GM12878 (cell line): ENCODE measurements at regions not wholly inside any gene's neighbourhood (a gene's known extent, or its start where the extent isn't known, plus 50 kb on each side); places are given as distances from the start of the nearest gene placed in this dataset.

ENCODE experiments used
- ATAC-seq: fragments of 200-7000 bp; cut with Tn5 transposase; 3 replicates; pipeline ENCODE4 v1.9.1; 2020; ENCODE audit warnings: mild to moderate bottlenecking, moderate library complexity
- BruUV-seq: library from RNA; stranded (reverse); fragments of 400-500 nt; replicated peaks from 2 replicates; lab custom pipeline; 2021; lab: Mats Ljungman, UMichigan
- CTCF ChIA-PET: fragments of 300-600 bp; sonication (Branson Sonifier 250); formaldehyde crosslinking; extraction: SDS; loops from one replicate; lab custom pipeline; 2021; ENCODE audit warnings: inconsistent platforms; lab: Yijun Ruan, JAX
- POLR2A ChIA-PET: fragments of 350-600 bp; formaldehyde crosslinking; extraction: SDS; loops from one replicate; lab custom pipeline; 2021; ENCODE audit warnings: inconsistent platforms; lab: Charles Lee
- RAD21 ChIA-PET: fragments of 300-600 bp; sonication (Branson Sonifier 250); formaldehyde crosslinking; loops from one replicate; lab custom pipeline; 2023; ENCODE audit warnings: antibody characterized with exemption; ENCODE audit not compliant: unreplicated experiment; lab: Charles Lee
- SMC1A ChIA-PET: fragments of 300-600 bp; sonication (Branson Sonifier 250); formaldehyde crosslinking; loops from one replicate; lab custom pipeline; 2023; ENCODE audit not compliant: unreplicated experiment, uncharacterized antibody; lab: Charles Lee
- DNase-seq: peaks from one replicate; pipeline ENCODE4 v3.0.0-alpha.2; 2011; ENCODE audit warnings: low read depth, low spot score
- FAIRE-seq: peaks from 3 replicates; lab custom pipeline; 2011; peaks lifted over from hg19 to GRCh38; lab: Jason Lieb, UNC
- H2AFZ ChIP-seq: 2 replicates; pipeline ENCODE4 v1.6.0; 2011; ENCODE audit warnings: low read depth, low read length, control low read depth; ENCODE audit not compliant: control insufficient read depth
- H3K27ac ChIP-seq: 2 replicates; pipeline ENCODE4 v1.5.1; 2011; ENCODE audit warnings: control low read depth; ENCODE audit not compliant: control insufficient read depth, insufficient read depth
- H3K27me3 ChIP-seq, 2 experiments: replicated peaks in 1 of 2; 2 replicates each; pipeline versions ENCODE4 v1.6.0 to v1.6.1; 2011; ENCODE audit warnings: low read length in 1 of 2; ENCODE audit not compliant: control insufficient read depth in 2 of 2, insufficient read depth in 2 of 2
- H3K36me3 ChIP-seq, 2 experiments: 2 replicates each; pipeline ENCODE4 v1.5.1; 2011; ENCODE audit warnings: low read length in 1 of 2; ENCODE audit not compliant: control insufficient read depth in 2 of 2, insufficient read depth in 2 of 2
- H3K4me1 ChIP-seq: 2 replicates; pipeline ENCODE4 v1.6.1; 2011; ENCODE audit warnings: mild to moderate bottlenecking, low read length, moderate library complexity, mixed read lengths; ENCODE audit not compliant: control insufficient read depth, insufficient read depth
- H3K4me2 ChIP-seq: 2 replicates; pipeline ENCODE4 v1.6.0; 2011; ENCODE audit warnings: control low read depth; ENCODE audit not compliant: control insufficient read depth, insufficient read depth
- H3K4me3 ChIP-seq: fragments of 200-600 bp; sonication (generic); 2 replicates; pipeline ENCODE4 v1.5.1; 2016
- H3K79me2 ChIP-seq: 2 replicates; pipeline ENCODE4 v1.6.0; 2011; ENCODE audit warnings: low read length; ENCODE audit not compliant: control insufficient read depth, insufficient read depth
- H3K9ac ChIP-seq: 2 replicates; pipeline ENCODE4 v1.8.0; 2011; ENCODE audit warnings: low read length, control low read depth, mixed read lengths; ENCODE audit not compliant: control insufficient read depth, insufficient read depth
- H3K9me3 ChIP-seq: replicated peaks from 3 replicates; pipeline ENCODE4 v1.5.1; 2011; ENCODE audit warnings: mild to moderate bottlenecking, low read length; ENCODE audit not compliant: control insufficient read depth, insufficient read depth
- H4K20me1 ChIP-seq: 2 replicates; pipeline ENCODE4 v1.6.0; 2011; ENCODE audit not compliant: control insufficient read depth, insufficient read depth
- ATF7 ChIP-seq: fragments of 450-650 bp; IDR thresholded peaks from 2 replicates; pipeline ENCODE4 v1.6.1; 2016; ENCODE audit warnings: low read depth, mild to moderate bottlenecking
- BCL11A ChIP-seq: IDR thresholded peaks from 2 replicates; pipeline ENCODE4 v1.6.1; 2011; ENCODE audit warnings: low read depth, low read length
- CBX3 ChIP-seq: fragments of 200-600 bp; sonication (generic); IDR thresholded peaks from 2 replicates; pipeline ENCODE4 v1.6.1; 2016; ENCODE audit warnings: low read depth, borderline replicate concordance
- CREB1 ChIP-seq: IDR thresholded peaks from 2 replicates; pipeline ENCODE4 v1.6.1; 2012; ENCODE audit warnings: low read depth, mild to moderate bottlenecking, inconsistent platforms
- DPF2 ChIP-seq: fragments of 450-650 bp; IDR thresholded peaks from 2 replicates; pipeline ENCODE4 v1.6.1; 2017; ENCODE audit warnings: mild to moderate bottlenecking
- EGR1 ChIP-seq, 2 experiments: IDR thresholded peaks; 1 replicate in 1 of 2; 2 replicates in 1 of 2; pipeline ENCODE4 v1.6.1; 2011 to 2012; ENCODE audit warnings: low read depth in 2 of 2, low read length in 2 of 2, borderline replicate concordance in 1 of 2, mild to moderate bottlenecking in 1 of 2, moderate library complexity in 1 of 2
- GABPA ChIP-seq: IDR thresholded peaks from 2 replicates; pipeline ENCODE4 v1.6.1; 2014; ENCODE audit warnings: antibody characterized with exemption, low read depth, mild to moderate bottlenecking, inconsistent platforms
- KAT2A ChIP-seq: conservative IDR thresholded peaks from 2 replicates; pipeline ENCODE4 v1.6.1; 2011; ENCODE audit warnings: low read depth, low read length; ENCODE audit not compliant: control insufficient read depth
- MEF2A ChIP-seq: IDR thresholded peaks from 2 replicates; pipeline ENCODE4 v1.6.1; 2011; ENCODE audit warnings: low read depth, mild to moderate bottlenecking, low read length, moderate library complexity; ENCODE audit not compliant: insufficient read depth
- MEF2B ChIP-seq: fragments of 450-650 bp; IDR thresholded peaks from 2 replicates; pipeline ENCODE4 v1.6.1; 2018; ENCODE audit warnings: mild to moderate bottlenecking, moderate library complexity; ENCODE audit not compliant: partially characterized antibody, poor library complexity, severe bottlenecking
- MXI1 ChIP-seq: fragments of 150-350 bp; IDR thresholded peaks from 2 replicates; pipeline ENCODE4 v1.6.1; 2011; ENCODE audit warnings: low read depth, mild to moderate bottlenecking, inconsistent platforms, low read length, improper control_type of control experiment
- RELA ChIP-seq: fragments of 450-650 bp; IDR thresholded peaks from 2 replicates; pipeline ENCODE4 v1.8.0; 2014; ENCODE audit warnings: borderline replicate concordance; ENCODE audit not compliant: partially characterized antibody
- YBX1 ChIP-seq: fragments of 450-650 bp; IDR thresholded peaks from 2 replicates; pipeline ENCODE4 v1.6.1; 2016; ENCODE audit warnings: antibody characterized with exemption
- ZBED1 ChIP-seq: IDR thresholded peaks from 2 replicates; pipeline ENCODE4 v1.6.1; 2016; ENCODE audit warnings: borderline replicate concordance
- ZNF217 ChIP-seq: fragments of 450-650 bp; IDR thresholded peaks from 2 replicates; pipeline ENCODE4 v1.6.1; 2017; ENCODE audit warnings: antibody characterized with exemption, mild to moderate bottlenecking
- WGBS: methylation state at CpG from one replicate; pipeline ENCODE4 v1.1.6; 2016; ENCODE audit warnings: low lambda C conversion rate; ENCODE audit not compliant: insufficient replicate concordance, insufficient coverage; ENCODE audit errors: missing lambda C conversion rate; 5-methylcytosine and 5-hydroxymethylcytosine counted together
- in situ Hi-C: fragments of 300-500 bp; cut with MboI; formaldehyde crosslinking; loops from 9 replicates; pipeline ENCODE4 v1.14.3; 2018; ENCODE audit warnings: mixed read lengths
- intact Hi-C: fragments of 100-400 bp; cut with micrococcal nuclease; formaldehyde crosslinking; loops from one replicate; pipeline ENCODE4 v1.14.2; 2022; ENCODE audit not compliant: unreplicated experiment
- TF ChIP-seq, protein P1 (sequence below): IDR thresholded peaks from 2 replicates; pipeline ENCODE4 v1.6.1; 2012; ENCODE audit warnings: low read length, inconsistent platforms
- TF ChIP-seq, protein P2 (sequence below): IDR thresholded peaks from 2 replicates; pipeline ENCODE4 v1.6.1; 2012; ENCODE audit warnings: low read depth, low read length, improper control_type of control experiment

DNA sequence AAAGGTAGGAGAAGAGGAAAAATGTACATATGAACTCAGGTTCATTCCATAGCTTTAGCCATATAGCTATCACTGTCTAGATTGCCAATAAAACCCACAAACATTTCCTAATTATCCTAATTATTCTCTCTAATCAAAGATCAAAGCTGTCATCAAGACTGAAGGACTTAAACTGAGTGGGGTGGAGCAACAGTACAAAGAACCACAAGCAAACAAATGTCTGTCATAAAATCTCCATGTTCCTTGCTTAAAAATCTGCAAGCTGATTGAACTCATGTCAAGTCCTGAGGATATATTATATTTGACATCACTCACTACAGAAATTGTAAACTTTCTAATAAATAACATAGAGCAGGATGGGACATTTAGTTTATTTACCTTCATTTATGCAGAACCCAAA is 315.9 kb downstream of the SNX13 start:
- in situ Hi-C loops = no loop called here
- Histone ChIP-seq H3K9ac (no peak overlapping the region), H3K4me1 (no peaks in the 10 kb centered on the region), H3K9me3 (no peaks in the 10 kb centered on the region), H3K36me3 (no peaks in the 10 kb centered on the region), H2AFZ (no peak overlapping the region), H4K20me1 (no peaks in the 10 kb centered on the region), H3K79me2 (no peaks in the 10 kb centered on the region), H3K4me3 (no peak overlapping the region), H3K4me2 (no peak overlapping the region), H3K27me3 (no peaks in the 10 kb centered on the region; a peak in 1 of 4 replicates), H3K27ac (no peak overlapping the region)
- CTCF ChIA-PET = interaction anchor here (1.5 kb wide), 1 partner anchor 17 kb away, joined by 6 read pairs; no protein-coding TSS in a partner anchor
- intact Hi-C loops = no loop called here
- TF ChIP-seq GABPA = no peak
- no peak for TF ChIP-seq ZNF217
- no peak for TF ChIP-seq YBX1
- TF ChIP-seq CBX3 = no peak
- TF ChIP-seq DPF2 = no peak
- TF ChIP-seq, protein P1, sequence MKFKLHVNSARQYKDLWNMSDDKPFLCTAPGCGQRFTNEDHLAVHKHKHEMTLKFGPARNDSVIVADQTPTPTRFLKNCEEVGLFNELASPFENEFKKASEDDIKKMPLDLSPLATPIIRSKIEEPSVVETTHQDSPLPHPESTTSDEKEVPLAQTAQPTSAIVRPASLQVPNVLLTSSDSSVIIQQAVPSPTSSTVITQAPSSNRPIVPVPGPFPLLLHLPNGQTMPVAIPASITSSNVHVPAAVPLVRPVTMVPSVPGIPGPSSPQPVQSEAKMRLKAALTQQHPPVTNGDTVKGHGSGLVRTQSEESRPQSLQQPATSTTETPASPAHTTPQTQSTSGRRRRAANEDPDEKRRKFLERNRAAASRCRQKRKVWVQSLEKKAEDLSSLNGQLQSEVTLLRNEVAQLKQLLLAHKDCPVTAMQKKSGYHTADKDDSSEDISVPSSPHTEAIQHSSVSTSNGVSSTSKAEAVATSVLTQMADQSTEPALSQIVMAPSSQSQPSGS = no peak
- no TSS peak for BruUV-seq
- SMC1A ChIA-PET = interaction anchor here (0.6 to 1.9 kb wide), 2 partner anchors 8 to 1361 kb away, joined by 3 to 10 read pairs; no protein-coding TSS in a partner anchor
- RAD21 ChIA-PET = no interaction called here
- no peak for DNase-seq
- no peak for ATAC-seq
- FAIRE-seq = no peak
- POLR2A ChIA-PET = no interaction called here

DNA sequence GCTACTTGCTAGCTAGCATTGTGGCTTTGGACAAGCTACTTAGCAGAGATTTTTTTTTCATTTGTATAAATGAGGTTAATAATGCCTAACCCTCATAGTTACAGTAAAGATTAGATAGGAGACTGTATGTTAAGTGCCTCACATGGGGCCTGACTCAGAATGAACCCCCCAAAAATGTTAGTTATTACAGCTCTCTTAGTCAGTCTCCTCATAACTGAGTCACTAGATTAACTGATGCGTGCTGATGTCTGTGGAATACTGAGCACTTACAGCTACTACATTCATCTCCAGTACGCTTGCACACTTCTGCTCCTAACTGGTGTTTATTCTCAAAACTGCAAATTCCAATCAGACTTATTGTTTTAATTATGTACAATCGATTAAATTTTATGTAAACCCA is 315.3 kb downstream of the SNX13 start:
- ATAC-seq (no peak), FAIRE-seq (no peak), DNase-seq (no peak)
- ChIA-PET POLR2A (no interaction called here), SMC1A (interaction anchor here (0.6 to 1.9 kb wide), 2 partner anchors 7 to 1361 kb away, joined by 3 to 10 read pairs; no protein-coding TSS in a partner anchor), CTCF (no interaction called here), RAD21 (no interaction called here)
- H3K36me3 ChIP-seq = no peaks in the 10 kb centered on the region
- intact Hi-C loops = no loop called here
- H3K27ac ChIP-seq = no peak overlapping the region
- TF ChIP-seq ZBED1 (no peak), MEF2B (no peak), MXI1 (no peak), RELA (no peak), CREB1 (no peak), ATF7 (no peak), MEF2A (no peak), EGR1 (IDR thresholded peaks at IDR 0.05; ENCODE audit: borderline replicate concordance in 1 of 2, low read depth in 2 of 2, low read length in 2 of 2) (no peak), BCL11A (no peak), KAT2A (no peak)
- TF ChIP-seq, protein P2, sequence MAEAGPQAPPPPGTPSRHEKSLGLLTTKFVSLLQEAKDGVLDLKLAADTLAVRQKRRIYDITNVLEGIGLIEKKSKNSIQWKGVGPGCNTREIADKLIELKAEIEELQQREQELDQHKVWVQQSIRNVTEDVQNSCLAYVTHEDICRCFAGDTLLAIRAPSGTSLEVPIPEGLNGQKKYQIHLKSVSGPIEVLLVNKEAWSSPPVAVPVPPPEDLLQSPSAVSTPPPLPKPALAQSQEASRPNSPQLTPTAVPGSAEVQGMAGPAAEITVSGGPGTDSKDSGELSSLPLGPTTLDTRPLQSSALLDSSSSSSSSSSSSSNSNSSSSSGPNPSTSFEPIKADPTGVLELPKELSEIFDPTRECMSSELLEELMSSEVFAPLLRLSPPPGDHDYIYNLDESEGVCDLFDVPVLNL = no peak
- TF ChIP-seq, protein P1 = no peak
- H3K4me2 ChIP-seq = no peak overlapping the region
- no peaks in the 10 kb centered on the region; a peak in 1 of 4 replicates for H3K27me3 ChIP-seq
- no TSS peak for BruUV-seq
- H2AFZ ChIP-seq = no peak overlapping the region
- in situ Hi-C loops = no loop called here
- H3K9me3 ChIP-seq = no peaks in the 10 kb centered on the region
- no peaks in the 10 kb centered on the region for H3K4me1 ChIP-seq
- WGBS = 2% methylated on average over 3 of the region's 3 CpGs
- no peak overlapping the region for H3K9ac ChIP-seq
- H4K20me1 ChIP-seq = no peaks in the 10 kb centered on the region
- H3K79me2 ChIP-seq = no peaks in the 10 kb centered on the region
- no peak overlapping the region for H3K4me3 ChIP-seq
